Fibroblast of pulmonary artery (primary cell): ENCODE measurements at regions not wholly inside any gene's neighbourhood (a gene's known extent, or its start where the extent isn't known, plus 50 kb on each side); places are given as distances from the start of the nearest gene placed in this dataset.

Experiments
- DNase-seq: peaks from one replicate; pipeline ENCODE4 v3.0.0-alpha.2; 2010; ENCODE audit warnings: low read depth
- H3K4me3 ChIP-seq: replicated peaks from 2 replicates; pipeline ENCODE4 v1.5.1; 2011; ENCODE audit warnings: low read depth, mild to moderate bottlenecking, control low read depth, low read length, moderate library complexity
- TF ChIP-seq, protein P1 (sequence below): IDR thresholded peaks from 2 replicates; pipeline ENCODE4 v1.5.1; 2011; ENCODE audit warnings: mild to moderate bottlenecking, control low read depth, low read length, inconsistent platforms; ENCODE audit errors: missing control alignments

GRCh38 chr5:153101235-153102180 is 389.0 kb upstream of the GRIA1 start:
- no peak overlapping the region for H3K4me3 ChIP-seq
- TF ChIP-seq, protein P1, sequence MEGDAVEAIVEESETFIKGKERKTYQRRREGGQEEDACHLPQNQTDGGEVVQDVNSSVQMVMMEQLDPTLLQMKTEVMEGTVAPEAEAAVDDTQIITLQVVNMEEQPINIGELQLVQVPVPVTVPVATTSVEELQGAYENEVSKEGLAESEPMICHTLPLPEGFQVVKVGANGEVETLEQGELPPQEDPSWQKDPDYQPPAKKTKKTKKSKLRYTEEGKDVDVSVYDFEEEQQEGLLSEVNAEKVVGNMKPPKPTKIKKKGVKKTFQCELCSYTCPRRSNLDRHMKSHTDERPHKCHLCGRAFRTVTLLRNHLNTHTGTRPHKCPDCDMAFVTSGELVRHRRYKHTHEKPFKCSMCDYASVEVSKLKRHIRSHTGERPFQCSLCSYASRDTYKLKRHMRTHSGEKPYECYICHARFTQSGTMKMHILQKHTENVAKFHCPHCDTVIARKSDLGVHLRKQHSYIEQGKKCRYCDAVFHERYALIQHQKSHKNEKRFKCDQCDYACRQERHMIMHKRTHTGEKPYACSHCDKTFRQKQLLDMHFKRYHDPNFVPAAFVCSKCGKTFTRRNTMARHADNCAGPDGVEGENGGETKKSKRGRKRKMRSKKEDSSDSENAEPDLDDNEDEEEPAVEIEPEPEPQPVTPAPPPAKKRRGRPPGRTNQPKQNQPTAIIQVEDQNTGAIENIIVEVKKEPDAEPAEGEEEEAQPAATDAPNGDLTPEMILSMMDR = no peak
- DNase-seq = no peak

DNA sequence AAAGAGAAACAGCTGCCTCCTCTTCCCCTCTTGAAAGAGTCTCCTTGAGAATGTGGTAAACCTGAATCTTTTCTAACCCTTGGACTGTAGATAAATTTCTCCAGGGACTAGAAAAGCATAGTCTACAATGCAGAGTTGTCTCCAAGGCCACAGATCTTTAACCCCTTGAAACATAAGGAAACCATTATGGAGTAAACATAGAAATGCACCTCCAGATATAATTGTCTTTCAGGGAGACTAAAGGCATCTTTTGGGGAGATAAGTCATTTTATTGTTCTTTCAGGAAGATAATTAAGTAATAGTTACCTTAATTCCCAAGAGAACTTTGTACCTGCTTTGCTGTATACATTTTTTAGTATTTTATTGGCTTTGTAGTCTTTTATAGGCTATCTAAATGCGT is 373.6 kb upstream of the GRIA1 start:
- H3K4me3 ChIP-seq = no peak overlapping the region
- TF ChIP-seq, protein P1 = no peak

DNA sequence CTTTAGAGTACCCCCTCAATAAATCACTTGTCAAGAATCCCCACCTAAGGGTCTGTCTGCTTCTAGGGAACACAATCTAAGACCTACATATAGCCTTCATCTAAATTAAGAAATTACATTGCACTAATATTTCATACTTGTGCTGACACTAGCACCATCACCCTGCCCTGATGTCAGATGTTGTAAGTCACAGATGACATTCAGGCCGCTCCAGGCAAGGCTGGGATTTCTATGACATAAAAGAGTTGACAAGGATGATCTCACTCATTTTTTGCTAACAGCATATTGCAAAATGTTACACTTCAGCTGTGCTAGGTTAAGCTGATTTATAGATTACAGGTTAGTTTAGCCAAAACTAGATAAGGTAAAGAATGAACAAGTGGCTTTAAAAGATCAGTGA is 372.5 kb upstream of the GRIA1 start:
- no peak for DNase-seq
- TF ChIP-seq, protein P1 = no peak
- no peak overlapping the region for H3K4me3 ChIP-seq

More for the DNA sequence above, 373.6 kb upstream of the GRIA1 start:
- DNase-seq = no peak

DNA sequence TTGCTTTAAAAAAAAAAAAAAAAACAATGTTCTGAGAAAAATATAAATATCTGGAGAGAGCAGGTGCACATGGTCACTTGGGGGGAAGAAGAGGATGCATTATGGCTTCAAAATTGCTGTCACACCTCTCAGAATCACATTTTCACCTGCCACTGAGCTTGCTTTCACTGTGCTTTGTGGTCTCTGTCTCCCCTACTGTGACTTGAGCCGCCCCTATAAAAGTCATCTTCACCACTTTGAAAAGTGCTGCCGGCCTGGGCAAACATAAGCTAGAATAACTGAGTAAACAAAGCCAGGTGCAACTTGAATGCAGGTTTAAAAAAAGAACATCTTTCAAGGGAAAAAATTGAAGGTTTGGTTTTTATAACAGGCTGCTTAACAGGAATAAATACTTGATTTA is 368.1 kb upstream of the GRIA1 start:
- TF ChIP-seq, protein P1 = no peak

DNA sequence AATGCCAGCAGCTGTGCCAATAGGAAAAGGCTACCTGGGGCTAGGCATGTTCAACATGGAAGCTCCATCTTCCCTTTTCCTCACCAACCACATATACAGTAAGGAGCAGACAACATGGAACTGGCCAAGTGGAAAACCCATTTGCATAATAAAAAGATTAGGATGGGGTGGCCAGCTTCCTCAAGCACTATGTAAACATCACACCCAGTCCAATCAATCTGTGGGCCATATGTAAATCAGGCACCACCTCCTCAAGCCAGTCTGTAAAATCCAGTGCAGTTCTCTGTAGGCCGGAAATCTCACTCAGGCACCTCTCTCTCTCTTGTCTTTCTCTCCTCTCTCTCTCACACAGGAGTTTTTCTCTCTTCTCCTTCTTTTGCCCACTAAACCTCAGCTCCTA is 360.2 kb upstream of the GRIA1 start:
- no peak for DNase-seq
- no peak overlapping the region for H3K4me3 ChIP-seq
- TF ChIP-seq, protein P1 = no peak

More for the DNA sequence above, 368.1 kb upstream of the GRIA1 start:
- no peak overlapping the region for H3K4me3 ChIP-seq
- no peak for DNase-seq

DNA sequence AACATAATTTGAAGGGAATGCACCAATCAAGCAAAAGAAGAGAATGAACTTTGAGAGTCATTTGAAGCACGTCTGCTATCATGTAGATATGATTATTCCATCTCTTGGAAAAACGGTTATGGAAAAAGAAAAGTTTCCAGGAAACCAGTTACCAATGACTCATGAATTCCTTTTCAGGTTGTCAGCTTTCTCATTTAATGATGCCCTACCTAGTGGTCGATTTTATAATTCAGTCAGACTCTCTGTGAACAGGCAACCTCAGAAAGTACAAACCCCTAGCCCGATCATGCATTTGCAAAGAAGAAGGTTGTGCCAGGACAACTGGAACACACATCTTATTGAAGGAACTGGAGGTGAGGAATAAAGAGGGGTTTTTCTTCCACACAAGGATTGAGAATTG is 355.1 kb upstream of the GRIA1 start:
- peak; percentile 3 for DNase-seq
- TF ChIP-seq, protein P1 = no peak

More for the DNA sequence above, 355.1 kb upstream of the GRIA1 start:
- H3K4me3 ChIP-seq = no peak overlapping the region
